ENCODE measurements at regions not wholly inside any gene's neighbourhood (a gene's known extent, or its start where the extent isn't known, plus 50 kb on each side); places are given as distances from the start of the nearest gene placed in this dataset.

GRCh38 chr6:87904011-87904410, 143.6 kb upstream of the SPACA1 start:
- Histone ChIP-seq H3K36me3 (replicated peaks in 1 of 2; ENCODE audit: control insufficient read depth in 1 of 2, insufficient read depth in 2 of 2, low read length in 2 of 2) (no peaks in the 10 kb centered on the region), H3K27me3 (ENCODE audit: control insufficient read depth in 1 of 2, insufficient read depth in 2 of 2, low read length in 2 of 2) (no peaks in the 10 kb centered on the region), H3K27ac (ENCODE audit: extremely low read length, insufficient read depth, low read length) (no peak overlapping the region), H3K9me3 (ENCODE audit: low read length) (no peaks in the 10 kb centered on the region), H3K4me3 (replicated peaks in 1 of 3; ENCODE audit: insufficient read depth in 1 of 3, low read depth in 2 of 3, low read length in 3 of 3) (no peak overlapping the region), H3K4me2 (ENCODE audit: low read depth, low read length) (no peak overlapping the region), H3K4me1 (ENCODE audit: insufficient read depth, low read length) (peaks cover 50% of the 10 kb centered on the region), H4K20me1 (ENCODE audit: insufficient read depth, low read length) (no peaks in the 10 kb centered on the region), H2AFZ (ENCODE audit: low read length) (no peak overlapping the region), H3K79me2 (ENCODE audit: insufficient read depth, low read length) (no peaks in the 10 kb centered on the region), H3K9ac (ENCODE audit: insufficient read depth, low read depth, low read length) (no peak overlapping the region)
- DNase-seq (ENCODE audit: low spot score) = no peak
- in situ Hi-C loops (cut with HindIII; ENCODE audit: extremely low pct_ligation_motif_present, low pct_unique_long_range_greater_than_20kb) (no loop called here), intact Hi-C loops (cut with micrococcal nuclease; ENCODE audit: unreplicated experiment) (no loop called here)
- no peak for FAIRE-seq
- TF ChIP-seq CBFB (CRISPR knock-in tag; IDR thresholded peaks at IDR 0.05) (no peak), ZNF850 (CRISPR knock-in tag; conservative IDR thresholded peaks at IDR 0.05) (no peak), CENPX (CRISPR knock-in tag; IDR thresholded peaks at IDR 0.05) (no peak), ZNF800 (CRISPR knock-in tag; IDR thresholded peaks at IDR 0.05) (no peak), ZNF558 (CRISPR knock-in tag; IDR thresholded peaks at IDR 0.05; ENCODE audit: borderline replicate concordance) (no peak)
- BruUV-seq (replicated peaks) = no TSS peak
- ATAC-seq = no peak
- ChIA-PET POLR2A (no interaction called here), CTCF (ENCODE audit: low intra/inter-chr PET ratio, low total read pairs) (no interaction called here)

GRCh38 chr6:87903323-87903722, 144.3 kb upstream of the SPACA1 start:
- no peaks in the 10 kb centered on the region for H3K27me3 ChIP-seq (ENCODE audit: control insufficient read depth in 1 of 2, insufficient read depth in 2 of 2, low read length in 2 of 2)
- TF ChIP-seq NCOA5 (CRISPR knock-in tag; IDR thresholded peaks at IDR 0.05) (no peak), ZNF724P (CRISPR knock-in tag; IDR thresholded peaks at IDR 0.05; ENCODE audit: borderline replicate concordance) (no peak), ZFP36 (IDR thresholded peaks at IDR 0.05; ENCODE audit: borderline replicate concordance, low read depth, low read length, partially characterized antibody) (no peak), MED13 (CRISPR knock-in tag; IDR thresholded peaks at IDR 0.05) (no peak), ZNF710 (CRISPR knock-in tag; IDR thresholded peaks at IDR 0.05; ENCODE audit: borderline replicate concordance) (no peak), ZNF572 (CRISPR knock-in tag; IDR thresholded peaks at IDR 0.05) (no peak)
- ATAC-seq (no peak), FAIRE-seq (no peak), DNase-seq (ENCODE audit: low spot score) (no peak)
- ChIA-PET CTCF (ENCODE audit: low intra/inter-chr PET ratio, low total read pairs) (no interaction called here), POLR2A (no interaction called here)
- WGBS (ENCODE audit: low lambda C conversion rate) = 96% methylated on average over 12 of the region's 12 CpGs
- no peak overlapping the region for H3K4me2 ChIP-seq (ENCODE audit: low read depth, low read length)
- H2AFZ ChIP-seq (ENCODE audit: low read length) = no peak overlapping the region
- no peak overlapping the region for H3K27ac ChIP-seq (ENCODE audit: extremely low read length, insufficient read depth, low read length)
- H3K4me3 ChIP-seq (replicated peaks in 1 of 3; ENCODE audit: insufficient read depth in 1 of 3, low read depth in 2 of 3, low read length in 3 of 3) = no peak overlapping the region
- no peak overlapping the region for H3K9ac ChIP-seq (ENCODE audit: insufficient read depth, low read depth, low read length)
- in situ Hi-C loops (cut with HindIII; ENCODE audit: extremely low pct_ligation_motif_present, low pct_unique_long_range_greater_than_20kb) = no loop called here
- peaks cover 54% of the 10 kb centered on the region for H3K4me1 ChIP-seq (ENCODE audit: insufficient read depth, low read length)
- H3K79me2 ChIP-seq (ENCODE audit: insufficient read depth, low read length) = no peaks in the 10 kb centered on the region
- intact Hi-C loops (cut with micrococcal nuclease; ENCODE audit: unreplicated experiment) = no loop called here
- no peaks in the 10 kb centered on the region for H3K9me3 ChIP-seq (ENCODE audit: low read length)
- BruUV-seq (replicated peaks) = no TSS peak
- no peaks in the 10 kb centered on the region for H4K20me1 ChIP-seq (ENCODE audit: insufficient read depth, low read length)
- H3K36me3 ChIP-seq (replicated peaks in 1 of 2; ENCODE audit: control insufficient read depth in 1 of 2, insufficient read depth in 2 of 2, low read length in 2 of 2) = no peaks in the 10 kb centered on the region
